HEK293T (cell line): ENCODE measurements at regions not wholly inside any gene's neighbourhood (a gene's known extent, or its start where the extent isn't known, plus 50 kb on each side); places are given as distances from the start of the nearest gene placed in this dataset.

Source experiments
- SP1 ChIP-seq: fragments of 450-650 bp; IDR thresholded peaks from 2 replicates; pipeline ENCODE4 v1.6.1; 2017
- SUZ12 ChIP-seq: fragments of 450-650 bp; IDR thresholded peaks from 2 replicates; pipeline ENCODE4 v1.6.1; 2016; ENCODE audit warnings: mild to moderate bottlenecking

GRCh38 chr2:88873620-88874019, 182.1 kb downstream of the RPIA start:
- TF ChIP-seq SUZ12 = no peak
- no peak for TF ChIP-seq SP1
